Osteocyte (in vitro differentiated cells): ENCODE measurements at regions not wholly inside any gene's neighbourhood (a gene's known extent, or its start where the extent isn't known, plus 50 kb on each side); places are given as distances from the start of the nearest gene placed in this dataset.

Source experiments
- DNase-seq: peaks from one replicate; pipeline ENCODE4 v3.0.0; 2021; ENCODE audit warnings: mixed read lengths; ENCODE audit not compliant: unreplicated experiment; ENCODE audit errors: extremely low spot score
- H3K27ac Mint-ChIP-seq: one replicate; pipeline ENCODE4 v1.8.0; 2021; ENCODE audit warnings: mild to moderate bottlenecking, mixed read lengths; ENCODE audit not compliant: unreplicated experiment
- H3K27me3 Mint-ChIP-seq: one replicate; pipeline ENCODE4 v1.8.0; 2021; ENCODE audit warnings: mixed read lengths; ENCODE audit not compliant: unreplicated experiment
- H3K36me3 Mint-ChIP-seq: one replicate; pipeline ENCODE4 v1.8.0; 2021; ENCODE audit warnings: mixed read lengths; ENCODE audit not compliant: unreplicated experiment
- H3K4me1 Mint-ChIP-seq: one replicate; pipeline ENCODE4 v1.8.0; 2021; ENCODE audit warnings: mixed read lengths; ENCODE audit not compliant: unreplicated experiment
- H3K4me3 Mint-ChIP-seq: one replicate; pipeline ENCODE4 v1.8.0; 2021; ENCODE audit warnings: mild to moderate bottlenecking, moderate library complexity, mixed read lengths; ENCODE audit not compliant: unreplicated experiment
- H3K9me3 Mint-ChIP-seq: one replicate; pipeline ENCODE4 v1.8.0; 2021; ENCODE audit warnings: mixed read lengths; ENCODE audit not compliant: unreplicated experiment
- TF ChIP-seq, protein P1 (sequence below): fragments of 200-600 bp; sonication (generic); IDR thresholded peaks from 2 replicates; pipeline ENCODE4 v1.5.0; 2021; ENCODE audit warnings: antibody characterized with exemption, mild to moderate bottlenecking, moderate library complexity

DNA sequence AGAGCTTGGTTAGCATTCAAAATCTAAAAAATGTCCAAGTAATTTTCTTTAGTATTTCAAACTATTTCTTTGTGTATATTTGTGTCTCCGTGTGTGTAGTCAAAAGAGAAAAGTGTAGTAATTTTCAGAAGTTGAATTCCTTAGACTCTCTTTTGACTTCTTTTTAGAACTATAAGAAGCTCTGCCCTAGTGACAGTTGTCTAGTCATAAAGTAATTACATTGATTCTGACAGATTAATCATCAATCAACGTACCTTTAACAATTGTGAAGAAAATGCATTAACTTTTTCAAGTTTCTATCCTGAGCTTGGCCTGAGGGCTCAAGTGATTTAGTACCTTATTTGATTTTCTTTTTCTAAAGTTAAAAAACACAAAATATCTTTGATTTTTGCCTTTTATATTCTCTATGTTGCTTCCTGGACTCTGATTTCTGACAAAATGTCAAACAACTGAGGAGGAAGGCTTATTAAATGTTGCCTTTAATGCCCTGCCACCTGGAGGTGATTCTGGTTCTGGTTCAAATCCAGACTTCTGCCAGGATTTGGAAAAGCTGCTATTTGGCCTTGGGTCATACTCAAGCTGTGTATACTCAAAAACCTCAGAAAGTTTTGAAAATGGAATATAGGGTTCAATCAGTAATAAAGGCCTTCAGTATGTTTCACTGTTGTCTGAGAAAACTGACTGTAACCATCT, 653.6 kb downstream of the NSUN3 start:
- no peaks in the 10 kb centered on the region for H3K4me1 Mint-ChIP-seq
- H3K27me3 Mint-ChIP-seq = no peaks in the 10 kb centered on the region
- no peak for DNase-seq
- H3K36me3 Mint-ChIP-seq = no peaks in the 10 kb centered on the region
- TF ChIP-seq, protein P1, sequence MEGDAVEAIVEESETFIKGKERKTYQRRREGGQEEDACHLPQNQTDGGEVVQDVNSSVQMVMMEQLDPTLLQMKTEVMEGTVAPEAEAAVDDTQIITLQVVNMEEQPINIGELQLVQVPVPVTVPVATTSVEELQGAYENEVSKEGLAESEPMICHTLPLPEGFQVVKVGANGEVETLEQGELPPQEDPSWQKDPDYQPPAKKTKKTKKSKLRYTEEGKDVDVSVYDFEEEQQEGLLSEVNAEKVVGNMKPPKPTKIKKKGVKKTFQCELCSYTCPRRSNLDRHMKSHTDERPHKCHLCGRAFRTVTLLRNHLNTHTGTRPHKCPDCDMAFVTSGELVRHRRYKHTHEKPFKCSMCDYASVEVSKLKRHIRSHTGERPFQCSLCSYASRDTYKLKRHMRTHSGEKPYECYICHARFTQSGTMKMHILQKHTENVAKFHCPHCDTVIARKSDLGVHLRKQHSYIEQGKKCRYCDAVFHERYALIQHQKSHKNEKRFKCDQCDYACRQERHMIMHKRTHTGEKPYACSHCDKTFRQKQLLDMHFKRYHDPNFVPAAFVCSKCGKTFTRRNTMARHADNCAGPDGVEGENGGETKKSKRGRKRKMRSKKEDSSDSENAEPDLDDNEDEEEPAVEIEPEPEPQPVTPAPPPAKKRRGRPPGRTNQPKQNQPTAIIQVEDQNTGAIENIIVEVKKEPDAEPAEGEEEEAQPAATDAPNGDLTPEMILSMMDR = peak; percentile 39
- no peaks in the 10 kb centered on the region for H3K9me3 Mint-ChIP-seq
- no peak overlapping the region for H3K27ac Mint-ChIP-seq
- no peak overlapping the region for H3K4me3 Mint-ChIP-seq

GRCh38 chr3:94734206-94734605, 671.3 kb downstream of the NSUN3 start:
- H3K36me3 Mint-ChIP-seq = no peaks in the 10 kb centered on the region
- no peak for DNase-seq
- no peak overlapping the region for H3K4me3 Mint-ChIP-seq
- TF ChIP-seq, protein P1 = no peak
- H3K27me3 Mint-ChIP-seq = no peaks in the 10 kb centered on the region
- peaks cover 12% of the 10 kb centered on the region for H3K9me3 Mint-ChIP-seq
- H3K4me1 Mint-ChIP-seq = no peaks in the 10 kb centered on the region
- H3K27ac Mint-ChIP-seq = no peak overlapping the region

- Mint-ChIP-seq H3K9me3 (peaks cover 6% of the 10 kb centered on the region), H3K4me3 (no peak overlapping the region), H3K27ac (no peak overlapping the region), H3K27me3 (no peaks in the 10 kb centered on the region), H3K36me3 (no peaks in the 10 kb centered on the region), H3K4me1 (no peaks in the 10 kb centered on the region)
- DNase-seq = no peak
- TF ChIP-seq, protein P1 = no peak
Observed at GRCh38 chr3:94735354-94735753, 672.5 kb downstream of the NSUN3 start.

GRCh38 chr3:94737116-94737515, 674.3 kb downstream of the NSUN3 start:
- DNase-seq = no peak
- no peaks in the 10 kb centered on the region for H3K4me1 Mint-ChIP-seq
- H3K9me3 Mint-ChIP-seq = peaks cover 5% of the 10 kb centered on the region
- no peaks in the 10 kb centered on the region for H3K27me3 Mint-ChIP-seq
- H3K27ac Mint-ChIP-seq = no peak overlapping the region
- H3K4me3 Mint-ChIP-seq = no peak overlapping the region
- TF ChIP-seq, protein P1 = no peak
- no peaks in the 10 kb centered on the region for H3K36me3 Mint-ChIP-seq

GRCh38 chr3:94739420-94739819, 676.6 kb downstream of the NSUN3 start:
- H3K4me1 Mint-ChIP-seq = no peaks in the 10 kb centered on the region
- H3K27me3 Mint-ChIP-seq = no peaks in the 10 kb centered on the region
- TF ChIP-seq, protein P1 = no peak
- no peak overlapping the region for H3K4me3 Mint-ChIP-seq
- DNase-seq = no peak
- no peaks in the 10 kb centered on the region for H3K36me3 Mint-ChIP-seq
- H3K27ac Mint-ChIP-seq = no peak overlapping the region
- peaks cover 13% of the 10 kb centered on the region for H3K9me3 Mint-ChIP-seq
